Gastroesophageal sphincter (tissue), 4 donors: ENCODE measurements at regions not wholly inside any gene's neighbourhood (a gene's known extent, or its start where the extent isn't known, plus 50 kb on each side); places are given as distances from the start of the nearest gene placed in this dataset.

ENCODE experiments used
- ATAC-seq: fragments of 150-250 bp; one replicate; pipeline ENCODE4 v1.9.1; 2016; ENCODE audit warnings: mild to moderate bottlenecking, moderate library complexity
- H3K27ac ChIP-seq, 4 donors: fragments of 200-600 bp; sonication (generic) in 3 of 4; 1 replicate in 3 of 4; 2 replicates in 1 of 4; pipeline ENCODE4 v1.5.1; 2016 to 2019
- H3K27me3 ChIP-seq: fragments of 200-600 bp; sonication (generic); one replicate; pipeline ENCODE4 v1.5.1; 2019
- H3K36me3 ChIP-seq, 2 donors: fragments of 200-600 bp; sonication (generic); one replicate each; pipeline ENCODE4 v1.5.1; 2019; ENCODE audit warnings: control low read depth in 1 of 2
- H3K4me1 ChIP-seq, 3 donors: fragments of 200-600 bp; sonication (generic); 1 replicate in 2 of 3; 2 replicates in 1 of 3; pipeline ENCODE4 v1.5.1; 2016 to 2019; ENCODE audit warnings: control low read depth in 2 of 3
- H3K4me3 ChIP-seq, 2 donors: fragments of 200-600 bp; sonication (generic); one replicate each; pipeline ENCODE4 v1.5.1; 2019; ENCODE audit warnings: mild to moderate bottlenecking in 1 of 2, moderate library complexity in 1 of 2
- H3K9me3 ChIP-seq, 3 donors: fragments of 200-600 bp; sonication (generic); one replicate each; pipeline ENCODE4 v1.5.1; 2017 to 2019; ENCODE audit warnings: control low read depth in 2 of 3
- CTCF ChIP-seq, 4 experiments: fragments of 200-600 bp in 2 of 4; fragments of 450-650 bp in 2 of 4; sonication (generic) in 1 of 4; IDR thresholded peaks; one replicate each; pipeline ENCODE4 v1.5.1; 2017 to 2019; ENCODE audit warnings: antibody characterized with exemption in 4 of 4, mild to moderate bottlenecking in 2 of 4, moderate library complexity in 2 of 4
- EP300 ChIP-seq: sonication (generic); formaldehyde crosslinking; IDR thresholded peaks from one replicate; pipeline ENCODE4 v1.6.1; 2017; ENCODE audit warnings: antibody characterized with exemption, mild to moderate bottlenecking
- POLR2A ChIP-seq, 2 donors: fragments of 450-650 bp; IDR thresholded peaks; one replicate each; pipeline ENCODE4 v1.6.1; 2017; ENCODE audit warnings: antibody characterized with exemption in 2 of 2, mild to moderate bottlenecking in 2 of 2, moderate library complexity in 1 of 2
- POLR2AphosphoS5 ChIP-seq: sonication (generic); formaldehyde crosslinking; IDR thresholded peaks from one replicate; pipeline ENCODE4 v1.6.1; 2017; ENCODE audit warnings: antibody characterized with exemption
- WGBS, 2 donors: methylation state at CpG; one replicate each; pipeline ENCODE4 v1.1.5; 2018; ENCODE audit warnings: low coverage in 1 of 2; 5-methylcytosine and 5-hydroxymethylcytosine counted together

GRCh38 chr7:123367484-123368122 is 166.8 kb downstream of the IQUB start:
- Histone ChIP-seq H3K27me3 (no peaks in the 10 kb centered on the region), H3K4me3 (no peak overlapping the region), H3K4me1 (peaks cover 0 to 2% (median 1%) of the 10 kb centered on the region in 3 donors), H3K9me3 (no peaks in the 10 kb centered on the region), H3K27ac (no peak overlapping the region), H3K36me3 (no peaks in the 10 kb centered on the region)
- peak in 3 of 4 experiments; percentile 9 to 45 (median 19) for TF ChIP-seq CTCF (IDR thresholded peaks at IDR 0.05)
- TF ChIP-seq POLR2A (IDR thresholded peaks at IDR 0.05): no peak
- 62 to 63% methylated on average over 5 of the region's 5 CpGs for WGBS, 2 donors
- ATAC-seq: no peak

GRCh38 chr7:123367031-123367430 is 167.3 kb upstream of the SLC13A1 start:
- Histone ChIP-seq H3K9me3 (no peaks in the 10 kb centered on the region), H3K36me3 (no peaks in the 10 kb centered on the region), H3K27me3 (no peaks in the 10 kb centered on the region), H3K4me1 (no peaks in the 10 kb centered on the region), H3K27ac (no peak overlapping the region), H3K4me3 (no peak overlapping the region)
- ATAC-seq: no peak
- TF ChIP-seq POLR2A (IDR thresholded peaks at IDR 0.05): no peak
- no peak for TF ChIP-seq EP300
- no peak for TF ChIP-seq POLR2AphosphoS5
- TF ChIP-seq CTCF (IDR thresholded peaks at IDR 0.05): no peak
- 49 to 50% methylated on average over 4 of the region's 4 CpGs for WGBS, 2 donors

GRCh38 chr7:123366626-123367025 is 166.9 kb upstream of the SLC13A1 start:
- Histone ChIP-seq H3K4me1 (no peaks in the 10 kb centered on the region), H3K9me3 (no peaks in the 10 kb centered on the region), H3K27me3 (no peaks in the 10 kb centered on the region), H3K36me3 (no peaks in the 10 kb centered on the region), H3K27ac (no peak overlapping the region), H3K4me3 (no peak overlapping the region)
- TF ChIP-seq CTCF (IDR thresholded peaks at IDR 0.05): no peak
- TF ChIP-seq POLR2AphosphoS5: no peak
- TF ChIP-seq EP300: no peak
- TF ChIP-seq POLR2A (IDR thresholded peaks at IDR 0.05): no peak
- no peak for ATAC-seq

- no peaks in the 10 kb centered on the region for H3K9me3 ChIP-seq
- no peaks in the 10 kb centered on the region for H3K27me3 ChIP-seq
- H3K36me3 ChIP-seq: no peaks in the 10 kb centered on the region
- no peak overlapping the region for H3K4me3 ChIP-seq
- 47 to 64% methylated on average over 2 of the region's 2 CpGs for WGBS, 2 donors
- H3K27ac ChIP-seq: no peak overlapping the region
- H3K4me1 ChIP-seq: no peaks in the 10 kb centered on the region
- ATAC-seq: no peak
- no peak for TF ChIP-seq POLR2A (IDR thresholded peaks at IDR 0.05)
- TF ChIP-seq EP300: no peak
- no peak for TF ChIP-seq CTCF (IDR thresholded peaks at IDR 0.05)
- no peak for TF ChIP-seq POLR2AphosphoS5
These were observed 160.9 kb upstream of the SLC13A1 start for GRCh38 chr7:123360631-123361030.

GRCh38 chr7:123355576-123356190 is 155.9 kb upstream of the SLC13A1 start:
- Histone ChIP-seq H3K27ac (no peak overlapping the region), H3K27me3 (no peaks in the 10 kb centered on the region), H3K9me3 (no peaks in the 10 kb centered on the region), H3K4me3 (no peak overlapping the region), H3K4me1 (no peaks in the 10 kb centered on the region), H3K36me3 (no peaks in the 10 kb centered on the region)
- ATAC-seq: no peak
- 58 to 60% methylated on average over 5 of the region's 5 CpGs for WGBS, 2 donors
- TF ChIP-seq POLR2AphosphoS5: no peak
- no peak for TF ChIP-seq CTCF (IDR thresholded peaks at IDR 0.05)
- TF ChIP-seq POLR2A (IDR thresholded peaks at IDR 0.05): no peak
- no peak for TF ChIP-seq EP300
